22Rv1 (cell line): ENCODE measurements at regions not wholly inside any gene's neighbourhood (a gene's known extent, or its start where the extent isn't known, plus 50 kb on each side); places are given as distances from the start of the nearest gene placed in this dataset.

ENCODE experiments used
- H3K27ac ChIP-seq: fragments of 450-650 bp; 2 replicates; pipeline ENCODE4 v1.5.1; 2017
- CTCF ChIP-seq: fragments of 450-650 bp; IDR thresholded peaks from 2 replicates; pipeline ENCODE4 v1.5.1; 2017; ENCODE audit warnings: mild to moderate bottlenecking
- ZFX ChIP-seq: fragments of 450-650 bp; IDR thresholded peaks from 2 replicates; pipeline ENCODE4 v1.6.1; 2017; ENCODE audit warnings: antibody characterized with exemption, borderline replicate concordance

GRCh38 chr15:97521381-97522285, 438.9 kb upstream of the ARRDC4 start:
- H3K27ac ChIP-seq: no peak overlapping the region
- TF ChIP-seq CTCF: no peak
- no peak for TF ChIP-seq ZFX

GRCh38 chr15:97522347-97522746, 438.2 kb upstream of the ARRDC4 start:
- no peak for TF ChIP-seq ZFX
- no peak for TF ChIP-seq CTCF
- no peak overlapping the region for H3K27ac ChIP-seq

- no peak overlapping the region for H3K27ac ChIP-seq
- TF ChIP-seq CTCF (no peak), ZFX (no peak)
These were observed 434.7 kb upstream of the ARRDC4 start for GRCh38 chr15:97525809-97526208.

- TF ChIP-seq ZFX: no peak
- TF ChIP-seq CTCF: no peak
- H3K27ac ChIP-seq: no peak overlapping the region
These were observed 432.3 kb upstream of the ARRDC4 start for GRCh38 chr15:97528238-97528637.

GRCh38 chr15:97545799-97546198, 414.7 kb upstream of the ARRDC4 start:
- TF ChIP-seq CTCF (no peak), ZFX (no peak)
- no peak overlapping the region for H3K27ac ChIP-seq

- no peak overlapping the region for H3K27ac ChIP-seq
- TF ChIP-seq ZFX (no peak), CTCF (no peak)
These were observed 413.1 kb upstream of the ARRDC4 start for GRCh38 chr15:97547381-97547780.

GRCh38 chr15:97561529-97561928, 399.0 kb upstream of the ARRDC4 start:
- no peak overlapping the region for H3K27ac ChIP-seq
- no peak for TF ChIP-seq ZFX
- no peak for TF ChIP-seq CTCF
